Adrenal gland (tissue), 5 donors: ENCODE measurements at regions not wholly inside any gene's neighbourhood (a gene's known extent, or its start where the extent isn't known, plus 50 kb on each side); places are given as distances from the start of the nearest gene placed in this dataset.

ENCODE experiments used
- CTCF ChIP-seq, 6 experiments: fragments of 450-650 bp in 4 of 6; fragments of 200-600 bp in 2 of 6; sonication (generic) in 1 of 6; IDR thresholded peaks; 1 replicate in 5 of 6; 2 replicates in 1 of 6; pipeline versions ENCODE4 v1.5.1 to v1.8.0; 2016 to 2021; ENCODE audit warnings: antibody characterized with exemption in 6 of 6, mild to moderate bottlenecking in 2 of 6, moderate library complexity in 1 of 6
- POLR2A ChIP-seq, 2 donors: fragments of 450-650 bp; IDR thresholded peaks; one replicate each; pipeline ENCODE4 v1.6.1; 2017; ENCODE audit warnings: antibody characterized with exemption in 2 of 2, mild to moderate bottlenecking in 2 of 2, moderate library complexity in 1 of 2
- donor health status: DM: no; HTN: no; CAD: no.

GRCh38 chr5:12837592-12837991, 933.3 kb upstream of the CTNND2 start:
- TF ChIP-seq CTCF (IDR thresholded peaks at IDR 0.05) = no peak
- TF ChIP-seq POLR2A (IDR thresholded peaks at IDR 0.05) = no peak
